ENCODE measurements at regions not wholly inside any gene's neighbourhood (a gene's known extent, or its start where the extent isn't known, plus 50 kb on each side); places are given as distances from the start of the nearest gene placed in this dataset.

- Mint-ChIP-seq H3K9me3 (no peaks in the 10 kb centered on the region), H3K27ac (no peak overlapping the region), H3K36me3 (no peaks in the 10 kb centered on the region), H3K27me3 (peaks cover 2% of the 10 kb centered on the region), H3K4me1 (no peaks in the 10 kb centered on the region), H3K4me3 (no peak overlapping the region)
- DNase-seq (no peak), ATAC-seq (ENCODE audit: low read depth) (no peak)
- POLR2A ChIA-PET, result interaction anchor here (0.7 kb wide), 1 partner anchor 11 kb away, joined by 3 read pairs; no protein-coding TSS in a partner anchor
These were observed 78.1 kb downstream of the ASB9 start for GRCh38 chrX:15191830-15192229.

- POLR2A ChIA-PET, result no interaction called here
- DNase-seq (no peak), ATAC-seq (ENCODE audit: low read depth) (no peak)
- no peak overlapping the region for H3K27ac Mint-ChIP-seq
- peaks cover 2% of the 10 kb centered on the region for H3K4me1 Mint-ChIP-seq
- H3K36me3 Mint-ChIP-seq, result no peaks in the 10 kb centered on the region
- peaks cover 3% of the 10 kb centered on the region for H3K27me3 Mint-ChIP-seq
- no peaks in the 10 kb centered on the region for H3K9me3 Mint-ChIP-seq
- H3K4me3 Mint-ChIP-seq, result no peak overlapping the region
These were observed 81.8 kb downstream of the ASB9 start for GRCh38 chrX:15188039-15188438.

GRCh38 chrX:15177316-15177715 is 92.6 kb downstream of the ASB9 start:
- POLR2A ChIA-PET, result no interaction called here
- no peaks in the 10 kb centered on the region for H3K9me3 Mint-ChIP-seq
- no peaks in the 10 kb centered on the region for H3K4me1 Mint-ChIP-seq
- no peak overlapping the region for H3K27ac Mint-ChIP-seq
- ATAC-seq (ENCODE audit: low read depth), result no peak
- H3K4me3 Mint-ChIP-seq, result no peak overlapping the region
- no peaks in the 10 kb centered on the region for H3K27me3 Mint-ChIP-seq
- DNase-seq, result no peak
- H3K36me3 Mint-ChIP-seq, result no peaks in the 10 kb centered on the region

GRCh38 chrX:15173411-15173810 is 96.5 kb downstream of the ASB9 start:
- ATAC-seq (ENCODE audit: low read depth) (no peak), DNase-seq (no peak)
- POLR2A ChIA-PET, result no interaction called here
- Mint-ChIP-seq H3K4me1 (peaks cover 11% of the 10 kb centered on the region), H3K9me3 (peaks cover 2% of the 10 kb centered on the region), H3K4me3 (no peak overlapping the region), H3K27me3 (no peaks in the 10 kb centered on the region), H3K27ac (no peak overlapping the region), H3K36me3 (peaks cover 3% of the 10 kb centered on the region)

- Mint-ChIP-seq H3K27ac (no peak overlapping the region), H3K9me3 (peaks cover 11% of the 10 kb centered on the region), H3K27me3 (no peaks in the 10 kb centered on the region), H3K4me1 (peaks cover 17% of the 10 kb centered on the region), H3K36me3 (peaks cover 12% of the 10 kb centered on the region), H3K4me3 (no peak overlapping the region)
- ATAC-seq (ENCODE audit: low read depth) (no peak), DNase-seq (no peak)
- POLR2A ChIA-PET, result no interaction called here
These were observed 99.0 kb downstream of the ASB9 start for GRCh38 chrX:15170927-15171326.

- Mint-ChIP-seq H3K4me3 (no peak overlapping the region), H3K36me3 (peaks cover 14% of the 10 kb centered on the region), H3K9me3 (peaks cover 13% of the 10 kb centered on the region), H3K4me1 (peaks cover 23% of the 10 kb centered on the region), H3K27ac (no peak overlapping the region), H3K27me3 (no peaks in the 10 kb centered on the region)
- ATAC-seq (ENCODE audit: low read depth), result no peak
- POLR2A ChIA-PET, result no interaction called here
- no peak for DNase-seq
These were observed 102.1 kb downstream of the ASB9 start for GRCh38 chrX:15167826-15168225.

GRCh38 chrX:15165832-15166231 is 104.1 kb downstream of the ASB9 start:
- Mint-ChIP-seq H3K9me3 (peaks cover 13% of the 10 kb centered on the region), H3K27ac (no peak overlapping the region), H3K4me1 (peaks cover 21% of the 10 kb centered on the region), H3K36me3 (peaks cover 15% of the 10 kb centered on the region), H3K27me3 (no peaks in the 10 kb centered on the region), H3K4me3 (no peak overlapping the region)
- ATAC-seq (ENCODE audit: low read depth) (no peak), DNase-seq (no peak)
- POLR2A ChIA-PET, result no interaction called here

- Mint-ChIP-seq H3K36me3 (peaks cover 10% of the 10 kb centered on the region), H3K9me3 (peaks cover 9% of the 10 kb centered on the region), H3K27ac (no peak overlapping the region), H3K27me3 (no peaks in the 10 kb centered on the region), H3K4me3 (no peak overlapping the region), H3K4me1 (peaks cover 26% of the 10 kb centered on the region)
- POLR2A ChIA-PET, result no interaction called here
- DNase-seq, result no peak
- ATAC-seq (ENCODE audit: low read depth), result no peak
These were observed 106.8 kb downstream of the ASB9 start for GRCh38 chrX:15163131-15163530.

- Mint-ChIP-seq H3K4me1 (peaks cover 27% of the 10 kb centered on the region), H3K27ac (no peak overlapping the region), H3K36me3 (peaks cover 7% of the 10 kb centered on the region), H3K9me3 (peaks cover 4% of the 10 kb centered on the region), H3K4me3 (no peak overlapping the region), H3K27me3 (no peaks in the 10 kb centered on the region)
- POLR2A ChIA-PET, result no interaction called here
- DNase-seq, result no peak
- ATAC-seq (ENCODE audit: low read depth), result no peak
These were observed 109.3 kb downstream of the ASB9 start for GRCh38 chrX:15160558-15161095.

- Mint-ChIP-seq H3K27me3 (no peaks in the 10 kb centered on the region), H3K36me3 (peaks cover 16% of the 10 kb centered on the region), H3K4me3 (peak overlapping the region; percentile 93), H3K27ac (peak overlapping the region; percentile 98), H3K4me1 (peaks cover 27% of the 10 kb centered on the region), H3K9me3 (peaks cover 5% of the 10 kb centered on the region)
- ATAC-seq (ENCODE audit: low read depth), result peak; percentile 95
- peak; percentile 32 for DNase-seq
- POLR2A ChIA-PET, result interaction anchor here (0.6 to 1.0 kb wide), 2 partner anchors 17 to 43 kb away, joined by 3 to 4 read pairs; no protein-coding TSS in a partner anchor
These were observed 111.0 kb downstream of the ASB9 start for GRCh38 chrX:15158736-15159406.

GRCh38 chrX:15158350-15158735 is 111.5 kb downstream of the ASB9 start:
- Mint-ChIP-seq H3K27me3 (no peaks in the 10 kb centered on the region), H3K36me3 (peaks cover 19% of the 10 kb centered on the region), H3K27ac (peak overlapping the region; percentile 98), H3K4me1 (peaks cover 29% of the 10 kb centered on the region), H3K4me3 (peak overlapping the region; percentile 93), H3K9me3 (peaks cover 4% of the 10 kb centered on the region)
- no peak for DNase-seq
- peak; percentile 6 for ATAC-seq (ENCODE audit: low read depth)
- POLR2A ChIA-PET, result interaction anchor here (0.6 to 1.0 kb wide), 2 partner anchors 16 to 44 kb away, joined by 3 to 4 read pairs; no protein-coding TSS in a partner anchor

GRCh38 chrX:15157624-15158023 is 112.3 kb downstream of the ASB9 start:
- H3K4me1 Mint-ChIP-seq, result peaks cover 34% of the 10 kb centered on the region
- ATAC-seq (ENCODE audit: low read depth) (no peak), DNase-seq (no peak)
- H3K4me3 Mint-ChIP-seq, result peak overlapping the region; percentile 93
- H3K27me3 Mint-ChIP-seq, result no peaks in the 10 kb centered on the region
- peaks cover 6% of the 10 kb centered on the region for H3K9me3 Mint-ChIP-seq
- POLR2A ChIA-PET, result interaction anchor here (1.1 kb wide), 1 partner anchor 46 kb away, joined by 3 read pairs; no protein-coding TSS in a partner anchor
- peak overlapping the region; percentile 98 for H3K27ac Mint-ChIP-seq
- peaks cover 22% of the 10 kb centered on the region for H3K36me3 Mint-ChIP-seq

GRCh38 chrX:15151267-15152186 is 118.4 kb downstream of the ASB9 start:
- H3K27me3 Mint-ChIP-seq, result no peaks in the 10 kb centered on the region
- peaks cover 33% of the 10 kb centered on the region for H3K36me3 Mint-ChIP-seq
- DNase-seq (no peak), ATAC-seq (ENCODE audit: low read depth) (peak; percentile 96)
- H3K9me3 Mint-ChIP-seq, result peaks cover 6% of the 10 kb centered on the region
- POLR2A ChIA-PET, result no interaction called here
- peak overlapping the region; percentile 88 for H3K27ac Mint-ChIP-seq
- peaks cover 40% of the 10 kb centered on the region for H3K4me1 Mint-ChIP-seq
- H3K4me3 Mint-ChIP-seq, result peak overlapping the region; percentile 57
